CD14-positive monocyte (primary cell): ENCODE measurements at regions not wholly inside any gene's neighbourhood (a gene's known extent, or its start where the extent isn't known, plus 50 kb on each side); places are given as distances from the start of the nearest gene placed in this dataset.

Experiments
- DNase-seq, 3 donors: peaks; one replicate each; pipeline ENCODE4 v3.0.0-alpha.2; 2011 to 2022
- H2AFZ ChIP-seq: 2 replicates; pipeline ENCODE4 v1.6.0; 2012; ENCODE audit warnings: mild to moderate bottlenecking, low read depth, low read length, inconsistent platforms; ENCODE audit not compliant: insufficient read depth, poor library complexity, severe bottlenecking
- H3K27ac ChIP-seq, 2 donors: 1 replicate in 1 of 2; 2 replicates in 1 of 2; pipeline ENCODE4 v1.5.1; 2012 to 2013; ENCODE audit warnings: low read length in 2 of 2, control low read depth in 1 of 2, inconsistent platforms in 1 of 2, low read depth in 1 of 2, mild to moderate bottlenecking in 1 of 2
- H3K27me3 ChIP-seq, 2 donors: one replicate each; pipeline versions ENCODE4 v1.6.0 to v1.6.1; 2011 to 2013; ENCODE audit warnings: low read length in 2 of 2; ENCODE audit not compliant: control insufficient read depth in 2 of 2, insufficient read depth in 2 of 2
- H3K36me3 ChIP-seq, 2 donors: replicated peaks in 1 of 2; 1 replicate in 1 of 2; 2 replicates in 1 of 2; pipeline versions ENCODE4 v1.5.1 to v1.6.1; 2012 to 2013; ENCODE audit warnings: low read length in 2 of 2, control low read depth in 1 of 2, inconsistent platforms in 1 of 2, mild to moderate bottlenecking in 1 of 2; ENCODE audit not compliant: insufficient read depth in 2 of 2, control insufficient read depth in 1 of 2
- H3K4me1 ChIP-seq, 2 donors: 1 replicate in 1 of 2; 2 replicates in 1 of 2; pipeline versions ENCODE4 v1.5.1 to v1.6.1; 2012 to 2013; ENCODE audit warnings: low read length in 2 of 2, control low read depth in 1 of 2, inconsistent platforms in 1 of 2, mild to moderate bottlenecking in 1 of 2, moderate library complexity in 1 of 2; ENCODE audit not compliant: insufficient read depth in 2 of 2, control insufficient read depth in 1 of 2
- H3K4me2 ChIP-seq: replicated peaks from 2 replicates; pipeline ENCODE3; 2012; ENCODE audit warnings: low read length, moderate library complexity, mild to moderate bottlenecking; ENCODE audit not compliant: poor library complexity, severe bottlenecking; ENCODE audit errors: extremely low read depth
- H3K4me3 ChIP-seq, 3 experiments: fragments of 200-600 bp in 1 of 3; sonication (generic) in 1 of 3; replicated peaks in 1 of 3; 1 replicate in 2 of 3; 2 replicates in 1 of 3; pipeline ENCODE4 v1.5.1; 2011 to 2013; ENCODE audit warnings: low read length in 3 of 3, mild to moderate bottlenecking in 3 of 3, control low read depth in 2 of 3, low read depth in 2 of 3, inconsistent platforms in 1 of 3, moderate library complexity in 1 of 3
- H3K79me2 ChIP-seq: 2 replicates; pipeline ENCODE4 v1.6.0; 2012; ENCODE audit warnings: mild to moderate bottlenecking, control low read depth, inconsistent platforms, low read length, moderate library complexity; ENCODE audit not compliant: insufficient read depth
- H3K9ac ChIP-seq: 2 replicates; pipeline ENCODE4 v1.6.0; 2017; ENCODE audit warnings: low read length, mild to moderate bottlenecking; ENCODE audit not compliant: insufficient read depth, poor library complexity, severe bottlenecking
- H3K9me3 ChIP-seq, 2 donors: replicated peaks in 1 of 2; 1 replicate in 1 of 2; 2 replicates in 1 of 2; pipeline versions ENCODE4 v1.5.1 to v1.6.1; 2012 to 2013; ENCODE audit warnings: low read length in 2 of 2, control low read depth in 1 of 2; ENCODE audit not compliant: control insufficient read depth in 1 of 2, insufficient read depth in 1 of 2
- H4K20me1 ChIP-seq: 2 replicates; pipeline ENCODE4 v1.6.0; 2012; ENCODE audit warnings: mild to moderate bottlenecking, low read length, control low read depth, moderate library complexity; ENCODE audit not compliant: insufficient read depth
- H3K27ac Mint-ChIP-seq, 7 donors: one replicate each; pipeline ENCODE4 v1.8.0; 2020; ENCODE audit warnings: mild to moderate bottlenecking in 7 of 7, mixed read lengths in 7 of 7, moderate library complexity in 6 of 7, inconsistent platforms in 2 of 7
- H3K27me3 Mint-ChIP-seq, 3 donors: one replicate each; pipeline ENCODE4 v1.8.0; 2021 to 2022; ENCODE audit warnings: low read depth in 3 of 3, mild to moderate bottlenecking in 3 of 3, mixed read lengths in 3 of 3, moderate library complexity in 3 of 3, inconsistent platforms in 1 of 3
- H3K36me3 Mint-ChIP-seq, 2 donors: one replicate each; pipeline ENCODE4 v1.8.0; 2020; ENCODE audit warnings: mixed read lengths in 2 of 2, inconsistent platforms in 1 of 2, mild to moderate bottlenecking in 1 of 2
- H3K4me1 Mint-ChIP-seq: one replicate; pipeline ENCODE4 v1.8.0; 2020; ENCODE audit warnings: mild to moderate bottlenecking, mixed read lengths
- H3K4me3 Mint-ChIP-seq, 2 donors: one replicate each; pipeline ENCODE4 v1.8.0; 2020; ENCODE audit warnings: mild to moderate bottlenecking in 2 of 2, mixed read lengths in 2 of 2, moderate library complexity in 1 of 2
- H3K9me3 Mint-ChIP-seq, 7 donors: one replicate each; pipeline ENCODE4 v1.8.0; 2020 to 2022; ENCODE audit warnings: mixed read lengths in 7 of 7, mild to moderate bottlenecking in 6 of 7, moderate library complexity in 6 of 7, inconsistent platforms in 2 of 7
- WGBS: methylation state at CpG from one replicate; pipeline ENCODE4 v1.1.5; 2013; ENCODE audit warnings: missing lambda C conversion rate; ENCODE audit not compliant: insufficient coverage; 5-methylcytosine and 5-hydroxymethylcytosine counted together
- intact Hi-C, 2 donors: fragments of 100-400 bp; cut with micrococcal nuclease; formaldehyde crosslinking; loops; one replicate each; pipeline versions ENCODE4 v1.15.0 to v1.15.1; 2023
- TF ChIP-seq, protein P1 (sequence below): fragments of 200-600 bp; IDR thresholded peaks from one replicate; pipeline ENCODE4 v1.8.0; 2022; ENCODE audit warnings: antibody characterized with exemption, mild to moderate bottlenecking

DNA sequence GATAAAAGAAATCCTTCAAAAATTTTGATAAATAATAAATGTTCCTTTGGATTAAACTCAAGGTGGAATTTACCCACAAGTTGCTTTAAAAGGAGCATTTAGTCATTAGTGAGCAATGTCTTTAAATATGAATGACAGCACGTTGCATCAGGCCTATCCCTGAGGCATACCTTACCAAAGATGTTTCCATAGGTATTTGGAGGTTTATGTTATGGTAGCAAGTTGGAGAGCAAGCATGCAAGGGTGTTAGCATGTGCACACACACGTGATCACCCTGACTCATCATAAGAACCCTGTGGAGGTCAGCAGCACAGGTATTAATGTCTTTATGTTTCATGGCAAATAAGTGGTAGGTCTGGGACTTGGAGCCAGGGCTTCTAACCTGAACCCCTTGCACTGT is 159.9 kb downstream of the ACTR3 start:
- Histone ChIP-seq H3K79me2 (no peaks in the 10 kb centered on the region), H2AFZ (no peak overlapping the region), H3K36me3 (no peaks in the 10 kb centered on the region), H3K4me2 (no peak overlapping the region), H3K9ac (no peak overlapping the region), H3K9me3 (no peaks in the 10 kb centered on the region), H4K20me1 (no peaks in the 10 kb centered on the region), H3K4me1 (no peaks in the 10 kb centered on the region), H3K27me3 (no peaks in the 10 kb centered on the region), H3K27ac (no peak overlapping the region), H3K4me3 (no peak overlapping the region)
- Mint-ChIP-seq H3K4me3 (no peak overlapping the region), H3K4me1 (no peaks in the 10 kb centered on the region), H3K27me3 (peaks cover 0 to 5% (median 2%) of the 10 kb centered on the region in 3 donors), H3K9me3 (peaks cover 0 to 1% (median 0%) of the 10 kb centered on the region in 7 donors), H3K27ac (no peak overlapping the region), H3K36me3 (no peaks in the 10 kb centered on the region)
- TF ChIP-seq, protein P1, sequence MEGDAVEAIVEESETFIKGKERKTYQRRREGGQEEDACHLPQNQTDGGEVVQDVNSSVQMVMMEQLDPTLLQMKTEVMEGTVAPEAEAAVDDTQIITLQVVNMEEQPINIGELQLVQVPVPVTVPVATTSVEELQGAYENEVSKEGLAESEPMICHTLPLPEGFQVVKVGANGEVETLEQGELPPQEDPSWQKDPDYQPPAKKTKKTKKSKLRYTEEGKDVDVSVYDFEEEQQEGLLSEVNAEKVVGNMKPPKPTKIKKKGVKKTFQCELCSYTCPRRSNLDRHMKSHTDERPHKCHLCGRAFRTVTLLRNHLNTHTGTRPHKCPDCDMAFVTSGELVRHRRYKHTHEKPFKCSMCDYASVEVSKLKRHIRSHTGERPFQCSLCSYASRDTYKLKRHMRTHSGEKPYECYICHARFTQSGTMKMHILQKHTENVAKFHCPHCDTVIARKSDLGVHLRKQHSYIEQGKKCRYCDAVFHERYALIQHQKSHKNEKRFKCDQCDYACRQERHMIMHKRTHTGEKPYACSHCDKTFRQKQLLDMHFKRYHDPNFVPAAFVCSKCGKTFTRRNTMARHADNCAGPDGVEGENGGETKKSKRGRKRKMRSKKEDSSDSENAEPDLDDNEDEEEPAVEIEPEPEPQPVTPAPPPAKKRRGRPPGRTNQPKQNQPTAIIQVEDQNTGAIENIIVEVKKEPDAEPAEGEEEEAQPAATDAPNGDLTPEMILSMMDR: no peak
- WGBS: no CpG with 5 or more reads among the region's 2 CpGs
- intact Hi-C loops: no loop called here
- no peak for DNase-seq

DNA sequence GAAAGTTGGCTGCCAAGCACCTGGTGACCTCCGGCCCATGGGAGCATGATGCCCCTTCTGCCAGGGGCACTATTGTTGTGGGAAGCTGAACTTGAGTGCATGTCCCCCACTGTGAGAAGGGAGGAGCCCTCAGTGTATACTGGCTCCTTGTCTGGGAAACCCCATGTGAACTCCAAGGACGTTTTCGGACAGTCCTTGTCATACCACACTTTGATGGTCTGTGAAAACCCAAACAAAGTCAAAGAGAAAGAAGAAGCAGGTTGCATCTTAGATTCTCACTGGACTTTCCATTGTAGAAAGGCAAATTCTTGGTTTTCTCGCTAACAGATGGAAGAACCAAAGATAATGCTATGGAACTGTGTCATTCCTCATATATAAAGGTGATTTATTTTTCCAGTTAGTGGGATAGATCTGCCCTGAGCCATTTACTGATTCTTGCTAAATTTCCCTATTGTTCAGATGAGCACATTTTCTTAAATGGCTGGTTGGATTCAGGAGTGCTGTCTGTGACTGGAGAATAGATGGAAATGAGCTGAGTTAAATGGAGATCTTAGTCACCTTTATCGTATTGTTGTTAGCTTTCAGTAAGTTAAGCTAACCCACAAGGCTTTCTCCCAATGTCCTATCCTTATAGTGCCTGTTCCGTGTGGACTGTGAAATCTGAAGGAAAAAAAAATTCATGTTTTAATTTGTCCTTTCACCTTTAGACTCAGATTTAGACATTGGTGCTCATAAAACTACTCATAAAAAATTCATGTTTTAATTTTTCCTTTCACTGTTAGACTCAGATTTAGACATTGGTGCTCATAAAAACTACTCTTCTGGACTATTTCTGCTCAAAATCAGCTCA is 166.6 kb downstream of the ACTR3 start:
- Histone ChIP-seq H3K4me2 (no peak overlapping the region), H3K9me3 (no peaks in the 10 kb centered on the region), H2AFZ (no peak overlapping the region), H4K20me1 (no peaks in the 10 kb centered on the region), H3K27me3 (no peaks in the 10 kb centered on the region), H3K79me2 (no peaks in the 10 kb centered on the region), H3K27ac (no peak overlapping the region), H3K9ac (no peak overlapping the region), H3K4me3 (no peak overlapping the region), H3K4me1 (no peaks in the 10 kb centered on the region), H3K36me3 (no peaks in the 10 kb centered on the region)
- no peak overlapping the region for H3K4me3 Mint-ChIP-seq
- H3K4me1 Mint-ChIP-seq: no peaks in the 10 kb centered on the region
- H3K36me3 Mint-ChIP-seq: no peaks in the 10 kb centered on the region
- WGBS: 86% methylated on average over 3 of the region's 6 CpGs
- H3K9me3 Mint-ChIP-seq: peaks cover 0 to 6% (median 2%) of the 10 kb centered on the region in 7 donors
- intact Hi-C loops: no loop called here
- no peak overlapping the region for H3K27ac Mint-ChIP-seq
- DNase-seq: no peak
- TF ChIP-seq, protein P1: no peak
- H3K27me3 Mint-ChIP-seq: peaks cover 0 to 6% (median 0%) of the 10 kb centered on the region in 3 donors
